Mucosa of descending colon (tissue), 3 donors: ENCODE measurements at regions not wholly inside any gene's neighbourhood (a gene's known extent, or its start where the extent isn't known, plus 50 kb on each side); places are given as distances from the start of the nearest gene placed in this dataset.

ENCODE experiments used
- ATAC-seq: fragments of 200-7000 bp; cut with Tn5 transposase; one replicate; pipeline ENCODE4 v1.9.1; 2020; ENCODE audit warnings: mild to moderate bottlenecking, moderate library complexity
- DNase-seq, 3 donors: peaks; one replicate each; pipeline ENCODE4 v3.0.0-alpha.2; 2020
- H3K36me3 ChIP-seq: fragments of 200-600 bp; one replicate; pipeline ENCODE4 v1.8.0; 2021; ENCODE audit warnings: low read depth, mild to moderate bottlenecking
- H3K4me1 ChIP-seq: fragments of 200-600 bp; one replicate; pipeline ENCODE4 v1.8.0; 2021; ENCODE audit warnings: low read depth, mild to moderate bottlenecking
- H3K4me3 ChIP-seq: fragments of 200-600 bp; one replicate; pipeline ENCODE4 v1.8.0; 2021; ENCODE audit warnings: mild to moderate bottlenecking
- H3K9me3 ChIP-seq: fragments of 200-600 bp; one replicate; pipeline ENCODE4 v1.8.0; 2021; ENCODE audit warnings: mild to moderate bottlenecking
- CTCF ChIP-seq: fragments of 200-600 bp; IDR thresholded peaks from one replicate; pipeline ENCODE4 v1.8.0; 2022; ENCODE audit warnings: antibody characterized with exemption, mild to moderate bottlenecking
- intact Hi-C, 2 donors: fragments of 100-400 bp; cut with DNase I in 1 of 2; cut with micrococcal nuclease in 1 of 2; formaldehyde crosslinking; loops; one replicate each; pipeline versions ENCODE4 v1.11.0 to v1.11.1; 2022; cut with DNase I, micrococcal nuclease
- donor health status: DM: no; HTN: no; CAD: no; lungs with moderate emphysema.
- donor health status: DM: no; HTN: no; CAD: no.
- donor health status: DM: no; HTN: yes; CAD: no.

GRCh38 chr3:152613851-152614250 lies 221.1 kb upstream of the P2RY1 start:
- Histone ChIP-seq H3K9me3 (no peaks in the 10 kb centered on the region), H3K4me3 (no peak overlapping the region), H3K4me1 (no peaks in the 10 kb centered on the region), H3K36me3 (no peaks in the 10 kb centered on the region)
- no peak for ATAC-seq
- no peak for TF ChIP-seq CTCF
- intact Hi-C loops: no loop called here
- DNase-seq: no peak

- intact Hi-C loops: no loop called here
- Histone ChIP-seq H3K4me1 (no peaks in the 10 kb centered on the region), H3K4me3 (no peak overlapping the region), H3K36me3 (no peaks in the 10 kb centered on the region), H3K9me3 (no peaks in the 10 kb centered on the region)
- no peak for DNase-seq
- no peak for TF ChIP-seq CTCF
- no peak for ATAC-seq
Observed at GRCh38 chr3:152615681-152616080, 219.2 kb upstream of the P2RY1 start.

GRCh38 chr3:152617609-152618008 lies 217.3 kb upstream of the P2RY1 start:
- TF ChIP-seq CTCF: no peak
- no peak overlapping the region for H3K4me3 ChIP-seq
- ATAC-seq: no peak
- intact Hi-C loops: no loop called here
- H3K36me3 ChIP-seq: no peaks in the 10 kb centered on the region
- no peaks in the 10 kb centered on the region for H3K4me1 ChIP-seq
- no peaks in the 10 kb centered on the region for H3K9me3 ChIP-seq
- DNase-seq: no peak

- no peak for DNase-seq
- Histone ChIP-seq H3K9me3 (no peaks in the 10 kb centered on the region), H3K36me3 (no peaks in the 10 kb centered on the region), H3K4me3 (no peak overlapping the region), H3K4me1 (no peaks in the 10 kb centered on the region)
- no peak for TF ChIP-seq CTCF
- no peak for ATAC-seq
- intact Hi-C loops: no loop called here
Observed at GRCh38 chr3:152618529-152618928, 216.4 kb upstream of the P2RY1 start.

GRCh38 chr3:152619691-152620090 lies 215.2 kb upstream of the P2RY1 start:
- intact Hi-C loops: no loop called here
- DNase-seq (no peak), ATAC-seq (no peak)
- TF ChIP-seq CTCF: no peak
- Histone ChIP-seq H3K36me3 (no peaks in the 10 kb centered on the region), H3K4me3 (no peak overlapping the region), H3K9me3 (no peaks in the 10 kb centered on the region), H3K4me1 (no peaks in the 10 kb centered on the region)

- intact Hi-C loops: no loop called here
- ATAC-seq: no peak
- Histone ChIP-seq H3K9me3 (no peaks in the 10 kb centered on the region), H3K4me3 (no peak overlapping the region), H3K4me1 (no peaks in the 10 kb centered on the region), H3K36me3 (no peaks in the 10 kb centered on the region)
- TF ChIP-seq CTCF: no peak
- DNase-seq: no peak
Observed at GRCh38 chr3:152620395-152620794, 214.5 kb upstream of the P2RY1 start.
